H1 (cell line): ENCODE measurements at regions not wholly inside any gene's neighbourhood (a gene's known extent, or its start where the extent isn't known, plus 50 kb on each side); places are given as distances from the start of the nearest gene placed in this dataset.

Experiments used
- CTCF ChIA-PET: fragments of 300-600 bp; sonication (Branson Sonifier 250); formaldehyde crosslinking; loops from one replicate; lab custom pipeline; 2021; ENCODE audit not compliant: partially characterized antibody; lab: Charles Lee
- POLR2A ChIA-PET: fragments of 300-600 bp; sonication (Branson Sonifier 250); formaldehyde crosslinking; loops from one replicate; lab custom pipeline; 2021; ENCODE audit warnings: inconsistent platforms; ENCODE audit not compliant: partially characterized antibody; lab: Charles Lee
- DNase-seq, 2 experiments: peaks; one replicate each; pipeline versions ENCODE4 v3.0.0 to v3.0.0-alpha.2; 2010 to 2022; ENCODE audit warnings: low spot score in 2 of 2, low read depth in 1 of 2, mixed read lengths in 1 of 2
- FAIRE-seq: peaks from 2 replicates; lab custom pipeline; 2011; peaks lifted over from hg19 to GRCh38; lab: Jason Lieb, UNC
- H2AFZ ChIP-seq: 2 replicates; pipeline ENCODE4 v1.8.1; 2012; ENCODE audit warnings: low read length, inconsistent platforms
- H2AK5ac ChIP-seq: 2 replicates; pipeline ENCODE4 v1.6.1; 2013; ENCODE audit warnings: low read depth, low read length
- H2BK120ac ChIP-seq: replicated peaks from 2 replicates; pipeline ENCODE3; 2013; ENCODE audit warnings: low read depth, low read length, inconsistent platforms
- H2BK12ac ChIP-seq: 2 replicates; pipeline ENCODE4 v1.6.1; 2013; ENCODE audit warnings: low read depth, low read length
- H2BK15ac ChIP-seq: 2 replicates; pipeline ENCODE4 v1.6.1; 2013; ENCODE audit warnings: low read length
- H2BK20ac ChIP-seq: 2 replicates; pipeline ENCODE4 v1.6.1; 2013; ENCODE audit warnings: low read length
- H2BK5ac ChIP-seq: 2 replicates; pipeline ENCODE4 v1.6.1; 2013; ENCODE audit warnings: low read depth, low read length
- H3K14ac ChIP-seq: 2 replicates; pipeline ENCODE4 v1.6.1; 2013; ENCODE audit warnings: inconsistent platforms; ENCODE audit not compliant: insufficient read length
- H3K18ac ChIP-seq: 2 replicates; pipeline ENCODE4 v1.6.1; 2013; ENCODE audit warnings: low read length; ENCODE audit errors: extremely low read depth
- H3K23ac ChIP-seq: 2 replicates; pipeline ENCODE4 v1.6.1; 2013; ENCODE audit warnings: inconsistent platforms; ENCODE audit not compliant: insufficient read length
- H3K23me2 ChIP-seq: 2 replicates; pipeline ENCODE4 v1.6.1; 2013; ENCODE audit warnings: low read depth, low read length
- H3K27ac ChIP-seq: 2 replicates; pipeline ENCODE4 v1.6.1; 2011; ENCODE audit warnings: low read depth, low read length, inconsistent platforms
- H3K27me3 ChIP-seq, 4 experiments: replicated peaks in 1 of 4; 1 replicate in 1 of 4; 2 replicates in 3 of 4; pipeline versions ENCODE4 v1.6.1 to v1.8.1; 2011 to 2013; ENCODE audit warnings: low read length in 3 of 4, mild to moderate bottlenecking in 3 of 4, inconsistent platforms in 2 of 4, mixed read lengths in 2 of 4, moderate library complexity in 1 of 4; ENCODE audit not compliant: control insufficient read depth in 3 of 4, insufficient read depth in 3 of 4; ENCODE audit errors: extremely low read depth in 1 of 4
- H3K36me3 ChIP-seq, 4 experiments: 2 replicates each; pipeline versions ENCODE4 v1.6.1 to v1.8.1; 2011 to 2013; ENCODE audit warnings: mild to moderate bottlenecking in 4 of 4, low read length in 3 of 4, moderate library complexity in 2 of 4, control low read depth in 1 of 4, inconsistent platforms in 1 of 4; ENCODE audit not compliant: insufficient read depth in 4 of 4, control insufficient read depth in 2 of 4
- H3K4ac ChIP-seq: replicated peaks from 2 replicates; pipeline ENCODE3; 2013; ENCODE audit warnings: low read length, low read depth, mixed read lengths, inconsistent platforms; ENCODE audit not compliant: insufficient read length
- H3K4me1 ChIP-seq, 4 experiments: replicated peaks in 1 of 4; 1 replicate in 1 of 4; 2 replicates in 3 of 4; pipeline versions ENCODE4 v1.6.1 to v1.8.1; 2011 to 2013; ENCODE audit warnings: low read length in 3 of 4, inconsistent platforms in 2 of 4, mixed read lengths in 1 of 4; ENCODE audit not compliant: insufficient read depth in 4 of 4, control insufficient read depth in 3 of 4
- H3K4me2 ChIP-seq, 2 experiments: 2 replicates each; pipeline versions ENCODE4 v1.6.1 to v1.8.1; 2011 to 2013; ENCODE audit warnings: low read depth in 2 of 2, low read length in 2 of 2, control low read depth in 1 of 2, inconsistent platforms in 1 of 2, mild to moderate bottlenecking in 1 of 2; ENCODE audit not compliant: insufficient read depth in 1 of 2
- H3K4me3 ChIP-seq, 4 experiments: fragments of 200-600, 300-600 bp in 1 of 4; sonication (generic), shearing (Covaris generic), sonication (Bioruptor Twin) in 1 of 4; 2 replicates each; pipeline versions ENCODE4 v1.5.1 to v1.8.1; 2011 to 2016; ENCODE audit warnings: low read length in 4 of 4, low read depth in 3 of 4, control low read depth in 2 of 4, inconsistent platforms in 2 of 4, mild to moderate bottlenecking in 2 of 4, mixed read lengths in 1 of 4, moderate library complexity in 1 of 4; ENCODE audit not compliant: insufficient read depth in 2 of 4; ENCODE audit errors: extremely low read depth in 1 of 4
- H3K56ac ChIP-seq: replicated peaks from 2 replicates; pipeline ENCODE3; 2013; ENCODE audit warnings: low read depth, mild to moderate bottlenecking, mixed read lengths, low read length, inconsistent platforms; ENCODE audit not compliant: insufficient read length
- H3K79me1 ChIP-seq: 2 replicates; pipeline ENCODE4 v1.6.1; 2013; ENCODE audit warnings: low read depth, low read length, control low read depth
- H3K79me2 ChIP-seq, 2 experiments: 2 replicates each; pipeline versions ENCODE4 v1.6.1 to v1.8.1; 2012 to 2013; ENCODE audit warnings: low read length in 2 of 2, mild to moderate bottlenecking in 2 of 2, inconsistent platforms in 1 of 2; ENCODE audit not compliant: insufficient read depth in 2 of 2, control insufficient read depth in 1 of 2
- H3K9ac ChIP-seq, 4 experiments: replicated peaks in 1 of 4; 1 replicate in 1 of 4; 2 replicates in 3 of 4; pipeline versions ENCODE4 v1.6.1 to v1.8.1; 2011 to 2013; ENCODE audit warnings: low read depth in 3 of 4, low read length in 3 of 4, control low read depth in 2 of 4, mild to moderate bottlenecking in 2 of 4, moderate library complexity in 2 of 4, inconsistent platforms in 1 of 4; ENCODE audit errors: extremely low read depth in 1 of 4
- H3K9me3 ChIP-seq, 2 experiments: 2 replicates each; pipeline versions ENCODE4 v1.6.1 to v1.8.1; 2012 to 2013; ENCODE audit warnings: mild to moderate bottlenecking in 2 of 2, moderate library complexity in 2 of 2, control low read depth in 1 of 2, inconsistent platforms in 1 of 2, low read depth in 1 of 2, low read length in 1 of 2, mixed read lengths in 1 of 2; ENCODE audit not compliant: insufficient read depth in 2 of 2
- H4K20me1 ChIP-seq, 2 experiments: replicated peaks in 1 of 2; 2 replicates each; pipeline versions ENCODE3 to v1.8.1; 2011 to 2013; ENCODE audit warnings: inconsistent platforms in 2 of 2, low read length in 2 of 2, mild to moderate bottlenecking in 1 of 2; ENCODE audit not compliant: insufficient read depth in 2 of 2, control insufficient read depth in 1 of 2
- H4K5ac ChIP-seq: 2 replicates; pipeline ENCODE4 v1.6.1; 2013; ENCODE audit warnings: low read length, low read depth, mixed read lengths, inconsistent platforms; ENCODE audit not compliant: insufficient read length
- H4K8ac ChIP-seq: 2 replicates; pipeline ENCODE4 v1.8.0; 2013; ENCODE audit warnings: mild to moderate bottlenecking, moderate library complexity, low read length, inconsistent platforms; ENCODE audit not compliant: insufficient read depth; ENCODE audit errors: extremely low read depth
- H4K91ac ChIP-seq: replicated peaks from 2 replicates; pipeline ENCODE3; 2013; ENCODE audit warnings: low read length, mixed read lengths, inconsistent platforms; ENCODE audit not compliant: insufficient read length
- SAP30 ChIP-seq: fragments of 300-600 bp; sonication (generic); IDR thresholded peaks from 2 replicates; pipeline ENCODE4 v1.7.1; 2012; ENCODE audit warnings: low read length, moderate library complexity, mild to moderate bottlenecking, inconsistent platforms; ENCODE audit not compliant: insufficient read depth, insufficient replicate concordance
- WGBS, 2 experiments: shearing (Covaris generic) in 1 of 2; methylation state at CpG; one replicate each; pipeline versions ENCODE4 v1.1.6 to v1.1.7; 2013 to 2015; ENCODE audit warnings: low lambda C conversion rate in 2 of 2, mixed read lengths in 2 of 2, inconsistent platforms in 1 of 2, low coverage in 1 of 2, missing lambda C conversion rate in 1 of 2; ENCODE audit not compliant: insufficient replicate concordance in 2 of 2, insufficient coverage in 1 of 2, insufficient read length in 1 of 2; ENCODE audit errors: extremely low coverage in 1 of 2, missing lambda C conversion rate in 1 of 2; 5-methylcytosine and 5-hydroxymethylcytosine counted together

DNA sequence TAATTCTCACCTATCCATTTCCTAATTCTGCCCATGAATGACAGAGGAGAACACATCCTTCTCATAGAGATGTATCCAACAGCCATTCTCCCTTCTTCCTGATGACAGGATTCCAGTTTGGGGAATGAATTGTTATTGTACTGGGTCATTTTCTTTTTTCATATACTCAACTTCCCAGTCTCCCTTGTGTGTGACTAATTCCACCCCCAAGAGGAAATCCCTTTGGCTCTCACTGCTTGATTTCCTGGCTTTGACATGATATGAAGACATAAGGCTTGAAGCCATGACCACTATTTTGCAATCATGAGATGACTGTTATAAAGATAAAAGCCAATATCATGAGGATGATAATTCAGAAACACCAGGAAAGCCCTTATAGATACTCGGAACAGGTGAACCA is 384.7 kb upstream of the ACVR2A start:
- H3K79me1 ChIP-seq = no peaks in the 10 kb centered on the region
- no peak overlapping the region for H3K4me2 ChIP-seq
- no peak overlapping the region for H2BK15ac ChIP-seq
- ChIA-PET POLR2A (no interaction called here), CTCF (interaction anchor here (1.1 kb wide), 1 partner anchor 8 kb away, joined by 4 read pairs; no protein-coding TSS in a partner anchor)
- no peak overlapping the region for H3K9ac ChIP-seq
- no peak overlapping the region for H2BK120ac ChIP-seq
- no peaks in the 10 kb centered on the region for H3K27me3 ChIP-seq
- H2AK5ac ChIP-seq = no peak overlapping the region
- FAIRE-seq (no peak), DNase-seq (no peak)
- H3K23me2 ChIP-seq = no peaks in the 10 kb centered on the region
- no peaks in the 10 kb centered on the region for H3K79me2 ChIP-seq
- no peak overlapping the region for H4K8ac ChIP-seq
- no peak overlapping the region for H3K23ac ChIP-seq
- no peak overlapping the region for H2BK12ac ChIP-seq
- H3K4ac ChIP-seq = no peak overlapping the region
- TF ChIP-seq SAP30 = no peak
- H3K27ac ChIP-seq = no peak overlapping the region
- no peaks in the 10 kb centered on the region for H3K36me3 ChIP-seq
- H4K91ac ChIP-seq = no peak overlapping the region
- WGBS, 2 experiments = 95% methylated on average over 1 of the region's 1 CpG; no CpG with 5 or more reads in 1 of the 2 experiments
- no peak overlapping the region for H3K18ac ChIP-seq
- peaks cover 0 to 5% (median 0%) of the 10 kb centered on the region in 4 experiments; a peak in 1 of 7 replicates for H3K4me1 ChIP-seq
- no peaks in the 10 kb centered on the region for H4K20me1 ChIP-seq
- no peak overlapping the region for H3K4me3 ChIP-seq
- no peak overlapping the region for H3K56ac ChIP-seq
- H2AFZ ChIP-seq = no peak overlapping the region
- no peak overlapping the region for H3K14ac ChIP-seq
- no peaks in the 10 kb centered on the region for H3K9me3 ChIP-seq
- no peak overlapping the region for H4K5ac ChIP-seq
- H2BK5ac ChIP-seq = no peak overlapping the region
- no peak overlapping the region for H2BK20ac ChIP-seq
